Body of pancreas (tissue), 4 donors: ENCODE measurements at regions not wholly inside any gene's neighbourhood (a gene's known extent, or its start where the extent isn't known, plus 50 kb on each side); places are given as distances from the start of the nearest gene placed in this dataset.

Source experiments
- POLR2A ChIP-seq, 3 donors: fragments of 450-650 bp; IDR thresholded peaks; one replicate each; pipeline ENCODE4 v1.6.1; 2016; ENCODE audit warnings: antibody characterized with exemption in 3 of 3, mild to moderate bottlenecking in 2 of 3
- TF ChIP-seq, protein P1 (sequence below), 7 experiments: fragments of 450-650 bp in 4 of 7; fragments of 200-600 bp in 3 of 7; sonication (generic) in 3 of 7; IDR thresholded peaks; one replicate each; pipeline ENCODE4 v1.5.1; 2016 to 2019; ENCODE audit warnings: antibody characterized with exemption in 7 of 7

DNA sequence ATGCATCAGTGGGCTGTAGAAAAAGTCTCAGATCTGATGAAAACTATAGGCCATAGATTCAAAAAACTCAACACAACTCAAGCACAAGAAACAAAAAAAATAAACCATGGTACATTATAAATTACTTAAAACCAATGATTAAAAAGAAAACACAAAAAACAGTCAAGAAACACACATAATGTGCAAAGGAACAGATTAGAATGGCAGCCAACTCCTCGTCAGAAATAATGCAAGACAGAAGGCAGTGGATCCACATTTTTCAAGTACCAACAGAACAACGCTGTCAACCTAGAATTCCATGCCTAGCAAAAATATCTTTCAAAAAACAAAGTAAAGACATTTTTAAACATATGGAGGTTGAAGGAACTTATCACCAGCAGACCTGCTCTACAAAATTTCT is 69.7 kb downstream of the PSMB1 start:
- TF ChIP-seq, protein P1, sequence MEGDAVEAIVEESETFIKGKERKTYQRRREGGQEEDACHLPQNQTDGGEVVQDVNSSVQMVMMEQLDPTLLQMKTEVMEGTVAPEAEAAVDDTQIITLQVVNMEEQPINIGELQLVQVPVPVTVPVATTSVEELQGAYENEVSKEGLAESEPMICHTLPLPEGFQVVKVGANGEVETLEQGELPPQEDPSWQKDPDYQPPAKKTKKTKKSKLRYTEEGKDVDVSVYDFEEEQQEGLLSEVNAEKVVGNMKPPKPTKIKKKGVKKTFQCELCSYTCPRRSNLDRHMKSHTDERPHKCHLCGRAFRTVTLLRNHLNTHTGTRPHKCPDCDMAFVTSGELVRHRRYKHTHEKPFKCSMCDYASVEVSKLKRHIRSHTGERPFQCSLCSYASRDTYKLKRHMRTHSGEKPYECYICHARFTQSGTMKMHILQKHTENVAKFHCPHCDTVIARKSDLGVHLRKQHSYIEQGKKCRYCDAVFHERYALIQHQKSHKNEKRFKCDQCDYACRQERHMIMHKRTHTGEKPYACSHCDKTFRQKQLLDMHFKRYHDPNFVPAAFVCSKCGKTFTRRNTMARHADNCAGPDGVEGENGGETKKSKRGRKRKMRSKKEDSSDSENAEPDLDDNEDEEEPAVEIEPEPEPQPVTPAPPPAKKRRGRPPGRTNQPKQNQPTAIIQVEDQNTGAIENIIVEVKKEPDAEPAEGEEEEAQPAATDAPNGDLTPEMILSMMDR (IDR thresholded peaks at IDR 0.05): no peak
- TF ChIP-seq POLR2A (IDR thresholded peaks at IDR 0.05): no peak
